ENCODE measurements at regions not wholly inside any gene's neighbourhood (a gene's known extent, or its start where the extent isn't known, plus 50 kb on each side); places are given as distances from the start of the nearest gene placed in this dataset.

GRCh38 chr7:152513861-152514770 lies 78.3 kb upstream of the KMT2C start:
- no peaks in the 10 kb centered on the region for H3K36me3 Mint-ChIP-seq (ENCODE audit: low read depth, unreplicated experiment)
- TF ChIP-seq CTCF (IDR thresholded peaks at IDR 0.05; ENCODE audit: unreplicated experiment): no peak
- DNase-seq (ENCODE audit: low spot score): no peak
- H3K9me3 Mint-ChIP-seq (ENCODE audit: unreplicated experiment): no peaks in the 10 kb centered on the region
- no peaks in the 10 kb centered on the region for H3K27me3 Mint-ChIP-seq (ENCODE audit: unreplicated experiment)
- no peak overlapping the region for H3K4me3 Mint-ChIP-seq (ENCODE audit: unreplicated experiment)
- H3K4me1 Mint-ChIP-seq (ENCODE audit: unreplicated experiment): no peaks in the 10 kb centered on the region
- no peak overlapping the region for H3K27ac Mint-ChIP-seq (ENCODE audit: unreplicated experiment)

DNA sequence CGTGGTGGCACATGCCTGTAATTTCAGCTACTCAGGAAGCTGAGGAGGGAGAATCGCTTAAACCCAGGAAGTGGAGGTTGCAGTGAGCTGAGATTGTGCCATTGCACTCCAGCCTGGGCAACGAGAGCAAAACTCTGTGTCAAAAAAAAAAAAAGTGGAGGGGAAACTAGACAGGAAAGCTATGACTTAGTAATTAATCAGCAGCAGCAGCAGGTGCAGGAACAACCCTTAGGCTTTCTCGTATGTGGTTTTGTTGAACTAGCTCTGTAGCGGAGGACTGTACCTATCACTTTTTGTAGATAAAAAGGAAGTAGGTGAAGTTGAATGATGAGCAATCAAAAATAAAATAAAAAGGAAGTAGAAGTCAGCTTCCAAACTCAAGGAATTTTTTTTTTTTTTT lies 76.9 kb upstream of the KMT2C start:
- no peak for TF ChIP-seq CTCF (IDR thresholded peaks at IDR 0.05; ENCODE audit: unreplicated experiment)
- no peak overlapping the region for H3K4me3 Mint-ChIP-seq (ENCODE audit: unreplicated experiment)
- no peaks in the 10 kb centered on the region for H3K27me3 Mint-ChIP-seq (ENCODE audit: unreplicated experiment)
- no peaks in the 10 kb centered on the region for H3K36me3 Mint-ChIP-seq (ENCODE audit: low read depth, unreplicated experiment)
- H3K4me1 Mint-ChIP-seq (ENCODE audit: unreplicated experiment): no peaks in the 10 kb centered on the region
- H3K9me3 Mint-ChIP-seq (ENCODE audit: unreplicated experiment): no peaks in the 10 kb centered on the region
- no peak overlapping the region for H3K27ac Mint-ChIP-seq (ENCODE audit: unreplicated experiment)
- DNase-seq (ENCODE audit: low spot score): no peak

- H3K4me1 Mint-ChIP-seq (ENCODE audit: unreplicated experiment): no peaks in the 10 kb centered on the region
- H3K27me3 Mint-ChIP-seq (ENCODE audit: unreplicated experiment): no peaks in the 10 kb centered on the region
- no peak overlapping the region for H3K27ac Mint-ChIP-seq (ENCODE audit: unreplicated experiment)
- H3K9me3 Mint-ChIP-seq (ENCODE audit: unreplicated experiment): no peaks in the 10 kb centered on the region
- no peak for TF ChIP-seq CTCF (IDR thresholded peaks at IDR 0.05; ENCODE audit: unreplicated experiment)
- no peak for DNase-seq (ENCODE audit: low spot score)
- no peaks in the 10 kb centered on the region for H3K36me3 Mint-ChIP-seq (ENCODE audit: low read depth, unreplicated experiment)
- H3K4me3 Mint-ChIP-seq (ENCODE audit: unreplicated experiment): no peak overlapping the region
These were observed 75.9 kb upstream of the KMT2C start for GRCh38 chr7:152511736-152512135.

DNA sequence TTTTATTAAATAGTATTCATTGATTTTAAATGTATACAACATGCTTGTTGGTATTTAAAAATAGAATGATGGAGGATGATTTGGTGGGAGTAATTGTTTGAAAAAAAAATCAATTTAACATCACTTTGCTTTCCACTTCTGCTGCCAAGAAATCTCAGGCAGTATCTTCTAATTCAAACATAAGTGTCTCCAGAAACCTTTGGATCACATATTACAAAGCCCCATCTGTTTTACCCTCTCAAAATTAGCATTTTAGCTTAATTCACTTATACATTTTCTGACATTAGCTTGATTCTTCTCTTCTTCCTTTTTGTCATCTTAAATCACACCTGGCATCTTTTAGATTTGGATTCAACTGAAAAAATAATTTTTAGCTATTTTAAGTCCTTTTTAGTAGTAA lies 72.9 kb upstream of the KMT2C start:
- no peak for TF ChIP-seq CTCF (IDR thresholded peaks at IDR 0.05; ENCODE audit: unreplicated experiment)
- DNase-seq (ENCODE audit: low spot score): no peak
- no peaks in the 10 kb centered on the region for H3K9me3 Mint-ChIP-seq (ENCODE audit: unreplicated experiment)
- no peak overlapping the region for H3K4me3 Mint-ChIP-seq (ENCODE audit: unreplicated experiment)
- no peak overlapping the region for H3K27ac Mint-ChIP-seq (ENCODE audit: unreplicated experiment)
- H3K4me1 Mint-ChIP-seq (ENCODE audit: unreplicated experiment): no peaks in the 10 kb centered on the region
- no peaks in the 10 kb centered on the region for H3K27me3 Mint-ChIP-seq (ENCODE audit: unreplicated experiment)
- no peaks in the 10 kb centered on the region for H3K36me3 Mint-ChIP-seq (ENCODE audit: low read depth, unreplicated experiment)

DNA sequence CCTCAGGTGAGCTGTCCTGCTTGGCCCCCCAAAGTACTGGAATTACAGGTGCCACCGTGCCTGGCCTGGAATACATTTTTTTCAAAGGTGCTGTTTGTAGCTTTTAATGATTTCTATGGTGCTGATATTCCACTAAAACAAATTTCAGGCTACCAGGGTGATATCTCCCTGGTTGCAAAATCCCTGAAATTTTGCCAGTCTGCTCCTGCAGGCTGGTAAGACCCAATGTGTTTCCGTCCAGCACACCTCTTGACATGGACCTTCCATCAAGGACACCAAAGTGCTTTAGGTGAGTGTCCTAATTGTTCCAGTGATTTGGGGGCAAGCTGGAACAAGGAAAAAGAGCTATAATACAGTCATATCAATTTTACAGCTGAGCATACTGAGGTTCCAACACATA lies 69.8 kb upstream of the KMT2C start:
- Mint-ChIP-seq H3K27ac (ENCODE audit: unreplicated experiment) (no peak overlapping the region), H3K4me3 (ENCODE audit: unreplicated experiment) (no peak overlapping the region), H3K9me3 (ENCODE audit: unreplicated experiment) (no peaks in the 10 kb centered on the region), H3K4me1 (ENCODE audit: unreplicated experiment) (no peaks in the 10 kb centered on the region), H3K27me3 (ENCODE audit: unreplicated experiment) (no peaks in the 10 kb centered on the region), H3K36me3 (ENCODE audit: low read depth, unreplicated experiment) (no peaks in the 10 kb centered on the region)
- DNase-seq (ENCODE audit: low spot score): no peak
- no peak for TF ChIP-seq CTCF (IDR thresholded peaks at IDR 0.05; ENCODE audit: unreplicated experiment)

Measured in endothelial cell (in vitro differentiated cells).